Left lung (tissue), 4 donors: ENCODE measurements at regions not wholly inside any gene's neighbourhood (a gene's known extent, or its start where the extent isn't known, plus 50 kb on each side); places are given as distances from the start of the nearest gene placed in this dataset.

ENCODE experiments used
- ATAC-seq: fragments of 200-7000 bp; cut with Tn5 transposase; one replicate; pipeline ENCODE4 v1.9.1; 2020; ENCODE audit warnings: moderate library complexity
- DNase-seq, 4 donors: peaks; one replicate each; pipeline ENCODE4 v3.0.0-alpha.2; 2013 to 2020
- H3K27ac ChIP-seq, 2 donors: fragments of 200-600 bp; sonication (generic) in 1 of 2; one replicate each; pipeline versions ENCODE4 v1.5.0 to v1.8.0; 2020 to 2021
- H3K27me3 ChIP-seq, 2 donors: fragments of 200-600 bp; sonication (generic) in 1 of 2; one replicate each; pipeline versions ENCODE4 v1.5.0 to v1.8.0; 2020 to 2021
- H3K36me3 ChIP-seq, 2 donors: fragments of 200-600 bp; sonication (generic) in 1 of 2; one replicate each; pipeline versions ENCODE4 v1.5.0 to v1.8.0; 2020 to 2021
- H3K4me1 ChIP-seq, 2 donors: fragments of 200-600 bp; one replicate each; pipeline ENCODE4 v1.8.0; 2021
- H3K4me3 ChIP-seq, 2 donors: fragments of 200-600 bp; sonication (generic) in 1 of 2; one replicate each; pipeline versions ENCODE4 v1.5.0 to v1.8.0; 2020 to 2021; ENCODE audit warnings: mild to moderate bottlenecking in 1 of 2
- H3K9me3 ChIP-seq, 2 donors: fragments of 200-600 bp; sonication (generic) in 1 of 2; one replicate each; pipeline versions ENCODE4 v1.5.0 to v1.8.0; 2020 to 2021
- intact Hi-C, 2 donors: fragments of 100-400 bp; cut with DNase I; formaldehyde crosslinking; loops; one replicate each; pipeline versions ENCODE4 v1.11.2 to v1.14.2; 2022
- TF ChIP-seq, protein P1 (sequence below), 2 donors: fragments of 200-600 bp; sonication (generic) in 1 of 2; IDR thresholded peaks; one replicate each; pipeline versions ENCODE4 v1.5.0 to v1.8.0; 2021; ENCODE audit warnings: antibody characterized with exemption in 2 of 2
- donor health status: DM: no; HTN: yes; CAD: no.
- donor health status: DM: no; HTN: no; CAD: no.

DNA sequence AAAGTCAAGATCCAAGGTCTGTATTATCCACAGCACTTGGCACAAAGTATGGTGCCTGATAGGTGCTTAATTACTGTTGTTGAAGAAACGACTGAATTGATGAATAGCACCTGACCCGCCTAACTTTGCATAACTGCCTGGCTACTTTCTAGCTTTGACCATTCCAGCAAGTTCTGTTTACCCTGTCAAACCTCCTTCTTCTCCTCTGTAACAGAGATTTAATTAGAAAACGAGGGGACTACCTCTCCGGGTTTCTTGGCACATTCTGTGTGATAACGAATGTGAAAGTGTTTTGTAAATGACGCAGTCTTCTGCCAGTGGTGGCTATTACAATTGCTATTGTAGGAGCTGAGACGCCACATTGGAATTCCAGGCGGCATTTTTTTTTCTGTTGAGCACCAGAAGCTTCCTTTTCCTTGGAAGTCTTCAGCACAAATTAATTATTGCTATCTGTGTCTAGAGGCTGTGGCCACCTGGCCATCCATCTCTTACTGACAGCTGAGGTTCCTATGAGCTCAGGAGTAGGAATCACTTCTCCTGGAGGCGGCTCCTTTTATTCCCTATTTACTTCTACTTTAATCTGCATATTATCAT lies 522.9 kb downstream of the HS3ST4 start:
- Histone ChIP-seq H3K27ac (no peak overlapping the region), H3K36me3 (no peaks in the 10 kb centered on the region), H3K4me3 (no peak overlapping the region), H3K4me1 (no peaks in the 10 kb centered on the region), H3K9me3 (peaks cover 0 to 7% of the 10 kb centered on the region in 2 donors), H3K27me3 (no peaks in the 10 kb centered on the region)
- intact Hi-C loops: no loop called here
- no peak for DNase-seq
- TF ChIP-seq, protein P1, sequence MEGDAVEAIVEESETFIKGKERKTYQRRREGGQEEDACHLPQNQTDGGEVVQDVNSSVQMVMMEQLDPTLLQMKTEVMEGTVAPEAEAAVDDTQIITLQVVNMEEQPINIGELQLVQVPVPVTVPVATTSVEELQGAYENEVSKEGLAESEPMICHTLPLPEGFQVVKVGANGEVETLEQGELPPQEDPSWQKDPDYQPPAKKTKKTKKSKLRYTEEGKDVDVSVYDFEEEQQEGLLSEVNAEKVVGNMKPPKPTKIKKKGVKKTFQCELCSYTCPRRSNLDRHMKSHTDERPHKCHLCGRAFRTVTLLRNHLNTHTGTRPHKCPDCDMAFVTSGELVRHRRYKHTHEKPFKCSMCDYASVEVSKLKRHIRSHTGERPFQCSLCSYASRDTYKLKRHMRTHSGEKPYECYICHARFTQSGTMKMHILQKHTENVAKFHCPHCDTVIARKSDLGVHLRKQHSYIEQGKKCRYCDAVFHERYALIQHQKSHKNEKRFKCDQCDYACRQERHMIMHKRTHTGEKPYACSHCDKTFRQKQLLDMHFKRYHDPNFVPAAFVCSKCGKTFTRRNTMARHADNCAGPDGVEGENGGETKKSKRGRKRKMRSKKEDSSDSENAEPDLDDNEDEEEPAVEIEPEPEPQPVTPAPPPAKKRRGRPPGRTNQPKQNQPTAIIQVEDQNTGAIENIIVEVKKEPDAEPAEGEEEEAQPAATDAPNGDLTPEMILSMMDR (IDR thresholded peaks at IDR 0.05): no peak
- ATAC-seq: no peak

DNA sequence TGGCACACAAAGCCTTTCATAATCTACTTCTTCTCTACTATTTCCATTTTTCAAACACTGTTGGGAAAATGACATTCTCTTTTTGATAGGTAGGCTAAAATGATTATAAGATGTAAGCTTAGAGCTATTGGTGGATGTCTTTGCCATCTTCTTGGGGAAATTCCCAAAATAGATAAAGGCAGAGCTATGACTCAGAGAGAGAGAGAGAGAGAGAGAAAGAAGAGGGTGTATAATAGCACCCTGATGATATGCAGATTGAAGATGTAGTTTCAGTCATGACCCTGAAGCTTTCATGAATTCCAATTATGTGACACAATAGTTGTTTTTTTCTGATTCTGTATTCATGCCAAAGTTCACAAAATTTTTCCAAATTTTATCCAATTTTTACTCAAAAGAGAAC lies 529.1 kb downstream of the HS3ST4 start:
- no peaks in the 10 kb centered on the region for H3K4me1 ChIP-seq
- H3K27ac ChIP-seq: no peak overlapping the region
- DNase-seq (no peak), ATAC-seq (no peak)
- H3K27me3 ChIP-seq: no peaks in the 10 kb centered on the region
- intact Hi-C loops: no loop called here
- no peaks in the 10 kb centered on the region for H3K36me3 ChIP-seq
- TF ChIP-seq, protein P1 (IDR thresholded peaks at IDR 0.05): no peak
- H3K4me3 ChIP-seq: no peak overlapping the region
- no peaks in the 10 kb centered on the region for H3K9me3 ChIP-seq

DNA sequence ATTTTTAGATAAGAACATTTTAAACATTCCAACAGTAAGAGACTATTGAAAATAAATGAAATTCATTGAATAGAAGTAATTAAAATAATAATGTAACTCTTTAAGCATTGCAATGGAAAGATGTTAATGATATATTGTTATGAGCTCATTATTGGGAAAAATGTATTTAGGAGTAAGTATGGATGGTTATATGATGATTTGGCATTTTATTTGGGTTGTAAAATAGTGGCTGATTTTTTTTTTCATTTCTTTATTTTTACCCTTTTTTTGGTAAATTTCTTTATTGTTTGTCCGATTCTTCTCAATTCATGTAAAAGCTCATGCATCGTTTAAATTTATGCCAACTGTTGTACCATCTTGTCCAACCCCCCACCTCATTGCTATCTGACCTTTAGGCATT lies 539.9 kb downstream of the HS3ST4 start:
- no peak overlapping the region for H3K4me3 ChIP-seq
- ATAC-seq: no peak
- DNase-seq: no peak
- TF ChIP-seq, protein P1 (IDR thresholded peaks at IDR 0.05): no peak
- no peaks in the 10 kb centered on the region for H3K4me1 ChIP-seq
- no peaks in the 10 kb centered on the region for H3K9me3 ChIP-seq
- no peaks in the 10 kb centered on the region for H3K27me3 ChIP-seq
- H3K36me3 ChIP-seq: no peaks in the 10 kb centered on the region
- H3K27ac ChIP-seq: no peak overlapping the region
- intact Hi-C loops: no loop called here

DNA sequence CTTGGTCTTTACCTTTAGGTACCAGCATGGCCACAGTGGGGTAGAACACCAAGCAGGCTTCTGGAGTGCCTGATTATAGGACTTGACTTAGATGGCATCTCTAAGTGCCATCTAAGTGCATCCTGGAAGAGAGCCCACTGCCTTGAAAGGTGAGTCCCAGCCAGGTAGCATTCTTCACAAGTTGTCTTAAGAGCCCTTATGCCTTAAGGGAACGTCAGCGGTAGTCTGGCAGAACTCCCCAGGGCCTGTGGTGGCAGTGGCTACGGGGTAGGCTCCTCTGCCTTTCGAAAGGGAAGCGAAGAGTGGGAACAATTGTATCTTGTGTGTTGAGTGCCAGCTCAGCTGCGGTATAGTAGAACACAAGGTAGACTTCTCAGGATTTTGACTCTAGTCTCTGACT lies 549.0 kb downstream of the HS3ST4 start:
- H3K36me3 ChIP-seq: no peaks in the 10 kb centered on the region
- peak; percentile 61 for ATAC-seq
- intact Hi-C loops: no loop called here
- no peak overlapping the region for H3K4me3 ChIP-seq
- H3K27ac ChIP-seq: no peak overlapping the region
- H3K9me3 ChIP-seq: peaks cover 0 to 3% of the 10 kb centered on the region in 2 donors
- TF ChIP-seq, protein P1 (IDR thresholded peaks at IDR 0.05): no peak
- no peak for DNase-seq
- no peaks in the 10 kb centered on the region for H3K27me3 ChIP-seq
- H3K4me1 ChIP-seq: no peaks in the 10 kb centered on the region

DNA sequence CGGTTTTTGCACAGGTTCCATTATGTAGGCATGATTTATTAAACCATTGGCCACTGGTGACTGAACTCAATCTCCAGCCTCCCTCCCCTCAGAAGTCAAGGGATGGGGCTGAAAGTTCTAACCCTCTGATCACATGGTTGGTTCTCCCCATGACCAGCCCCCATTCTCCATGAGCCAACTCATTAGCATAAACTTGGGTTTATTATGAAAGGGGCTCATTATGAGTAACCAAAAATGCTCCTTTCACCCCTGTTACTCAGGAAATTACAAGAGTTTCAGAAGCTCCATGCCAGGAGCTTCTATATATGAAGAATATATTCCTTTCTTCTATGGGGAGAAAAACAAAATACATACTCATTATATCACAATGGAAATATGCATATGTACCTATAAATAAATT lies 555.3 kb downstream of the HS3ST4 start:
- H3K9me3 ChIP-seq: peaks cover 0 to 5% of the 10 kb centered on the region in 2 donors
- no peak overlapping the region for H3K4me3 ChIP-seq
- no peak for DNase-seq
- ATAC-seq: no peak
- H3K27me3 ChIP-seq: no peaks in the 10 kb centered on the region
- H3K4me1 ChIP-seq: no peaks in the 10 kb centered on the region
- intact Hi-C loops: no loop called here
- no peak overlapping the region for H3K27ac ChIP-seq
- no peaks in the 10 kb centered on the region for H3K36me3 ChIP-seq
- TF ChIP-seq, protein P1 (IDR thresholded peaks at IDR 0.05): no peak
